DLD1 (cell line): ENCODE measurements at regions not wholly inside any gene's neighbourhood (a gene's known extent, or its start where the extent isn't known, plus 50 kb on each side); places are given as distances from the start of the nearest gene placed in this dataset.

Experiments used
- in situ Hi-C: cut with HindIII; loops from 2 replicates; pipeline ENCODE4 v1.10.0; 2017; ENCODE audit warnings: low sequenced_read_pairs

DNA sequence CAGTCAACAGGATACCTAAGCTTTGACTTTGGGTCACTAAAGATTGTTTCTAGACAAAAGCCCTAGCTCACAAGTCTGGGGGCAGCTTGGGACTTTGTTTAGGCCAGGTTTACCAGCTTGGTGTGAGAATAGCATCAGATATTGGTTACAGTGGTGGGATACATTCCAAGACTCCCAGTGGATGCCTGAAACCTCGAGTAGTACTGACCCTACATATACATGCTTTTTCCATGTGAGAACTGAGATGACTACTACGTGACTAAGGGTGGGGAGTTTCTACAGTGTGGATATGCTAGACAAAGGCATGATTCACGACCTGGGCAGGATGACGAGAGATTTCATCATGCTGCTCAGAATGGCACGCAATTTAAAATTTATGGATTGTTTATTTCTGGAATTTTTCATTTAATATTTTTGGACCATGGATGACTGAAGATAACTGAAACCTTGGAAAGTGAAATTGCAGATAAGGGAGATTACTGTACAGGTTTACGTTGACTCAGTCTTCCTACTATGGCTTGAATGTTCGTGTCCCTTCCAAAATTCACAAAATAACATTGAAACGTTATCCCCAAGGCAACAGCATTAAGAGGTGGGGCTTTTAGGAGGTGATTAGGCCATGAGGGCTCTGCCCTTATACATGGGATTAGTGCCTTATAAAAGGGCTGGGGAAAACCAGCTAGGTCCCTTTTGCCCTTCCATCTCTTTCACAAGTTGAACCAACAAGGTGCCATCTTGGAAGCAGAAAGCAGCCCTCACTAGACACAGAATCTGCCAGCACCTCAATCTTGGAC lies 50.2 kb upstream of the CTAGE1 start:
- in situ Hi-C loops, result no loop called here

DNA sequence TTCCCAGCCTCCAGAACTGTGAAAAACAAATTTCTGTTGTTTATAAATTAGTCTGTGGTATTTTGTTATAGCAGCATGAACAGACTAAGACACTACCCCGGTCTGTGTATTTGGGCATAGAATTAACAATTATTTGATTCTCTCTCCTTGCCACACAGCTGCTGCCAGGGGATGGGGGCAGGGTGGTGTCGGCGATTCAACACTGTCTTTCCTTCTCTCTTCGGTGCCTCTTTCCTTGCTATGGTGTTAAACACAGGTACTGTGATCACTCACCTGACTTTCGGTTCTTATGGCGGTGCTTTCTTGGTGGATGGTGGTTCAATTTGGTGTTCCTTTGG lies 50.8 kb upstream of the CTAGE1 start:
- in situ Hi-C loops, result no loop called here

GRCh38 chr18:22469061-22469734 lies 51.5 kb upstream of the CTAGE1 start:
- in situ Hi-C loops, result no loop called here

- in situ Hi-C loops, result no loop called here
Observed at GRCh38 chr18:22469926-22470247, 52.2 kb upstream of the CTAGE1 start.

- in situ Hi-C loops, result no loop called here
Observed at GRCh38 chr18:22470248-22471235, 52.8 kb upstream of the CTAGE1 start.

DNA sequence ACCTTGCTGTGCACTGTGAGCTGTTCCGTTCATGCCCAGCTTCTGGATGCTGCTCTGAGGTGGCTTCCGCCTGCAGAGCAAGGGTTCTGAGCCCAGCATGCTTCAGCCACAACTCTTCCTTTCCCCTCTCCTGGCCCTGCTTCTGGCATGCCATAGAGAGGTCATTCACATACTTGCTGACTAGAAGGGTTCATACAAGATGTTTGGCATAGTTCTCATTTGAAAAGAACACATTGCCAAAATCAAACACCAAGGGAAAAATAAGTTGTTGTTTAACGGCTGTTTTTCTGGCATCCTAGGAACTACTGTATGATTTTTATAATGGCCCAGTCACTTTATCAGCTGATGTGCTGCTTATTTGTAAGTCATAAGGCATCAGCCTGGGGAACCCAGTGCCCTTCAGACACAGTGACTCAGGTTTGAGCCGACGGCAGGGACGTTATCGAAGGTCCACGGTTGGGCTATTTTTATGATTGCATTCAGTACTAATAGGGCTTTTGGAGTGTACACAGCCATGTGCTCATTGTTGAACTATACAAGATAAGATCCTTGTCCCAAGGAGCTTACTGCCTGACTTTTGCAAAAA lies 53.9 kb upstream of the CTAGE1 start:
- in situ Hi-C loops, result no loop called here

DNA sequence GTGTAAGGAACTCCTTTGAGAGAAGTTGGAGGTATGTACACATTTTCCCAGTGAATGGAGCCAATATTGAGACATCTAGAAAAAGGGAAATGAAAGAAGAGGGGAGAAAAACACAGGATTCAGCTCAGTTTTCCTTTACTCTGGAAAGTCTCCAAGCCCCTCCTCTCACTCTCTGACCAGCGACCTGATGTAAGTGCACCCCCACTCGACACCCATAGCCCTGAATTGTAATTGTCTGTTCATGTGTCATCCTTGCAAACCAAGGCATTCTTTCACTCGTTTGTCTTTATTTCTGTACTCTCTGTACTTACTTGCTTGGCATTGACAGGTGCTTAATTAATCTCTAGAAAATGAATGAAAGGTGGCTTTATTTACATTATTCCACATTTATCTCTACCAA lies 55.7 kb upstream of the CTAGE1 start:
- in situ Hi-C loops, result no loop called here

DNA sequence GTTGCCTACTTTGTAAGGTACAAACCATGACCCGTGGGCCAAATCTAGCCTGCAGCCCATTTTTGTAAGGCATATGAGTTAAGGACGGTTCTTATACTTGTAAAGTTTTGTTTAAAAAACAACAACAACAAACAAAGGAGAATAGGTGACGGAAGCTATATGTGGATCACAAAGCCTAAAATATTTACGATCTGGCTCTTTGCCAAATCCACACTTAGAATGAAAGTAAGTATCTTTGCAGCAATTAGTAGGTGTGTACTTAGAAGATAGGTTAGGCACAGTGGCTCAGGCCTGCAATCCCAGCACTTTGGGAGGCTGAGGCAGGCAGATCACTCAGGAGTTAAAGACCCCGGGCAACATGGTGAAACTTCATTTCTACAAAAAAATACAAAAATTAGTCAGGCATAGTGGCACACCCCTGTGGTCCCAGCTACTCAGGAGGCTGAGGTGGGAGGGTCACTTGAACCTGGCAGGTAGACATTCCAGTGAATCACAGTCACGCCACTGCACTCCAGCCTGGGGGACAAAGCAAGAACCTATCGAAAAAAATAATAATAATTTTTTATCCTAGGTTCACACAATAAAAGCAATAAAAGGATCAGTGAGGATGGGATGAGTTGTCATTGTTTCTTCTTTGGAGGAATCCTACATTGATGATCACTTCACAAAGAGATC lies 57.8 kb upstream of the CTAGE1 start:
- in situ Hi-C loops, result no loop called here

DNA sequence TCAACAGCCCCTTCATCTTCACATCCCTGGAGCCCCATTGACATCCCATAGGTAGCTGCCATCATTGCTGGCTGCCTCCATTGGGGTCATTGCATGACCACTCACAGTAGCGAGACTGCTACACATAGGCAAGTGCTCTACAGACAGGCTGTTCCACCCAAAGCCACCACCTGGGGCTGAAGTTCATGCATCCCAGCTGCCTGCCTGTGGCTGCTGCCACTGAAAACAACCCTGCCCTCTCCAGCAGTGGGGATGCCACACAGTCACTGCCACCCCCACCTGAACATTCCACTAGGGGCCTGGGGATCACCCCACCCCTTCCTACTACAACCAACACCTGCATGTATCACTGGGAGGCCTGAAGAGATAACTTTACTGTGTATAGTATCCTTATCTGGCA lies 59.5 kb upstream of the CTAGE1 start:
- in situ Hi-C loops, result no loop called here

DNA sequence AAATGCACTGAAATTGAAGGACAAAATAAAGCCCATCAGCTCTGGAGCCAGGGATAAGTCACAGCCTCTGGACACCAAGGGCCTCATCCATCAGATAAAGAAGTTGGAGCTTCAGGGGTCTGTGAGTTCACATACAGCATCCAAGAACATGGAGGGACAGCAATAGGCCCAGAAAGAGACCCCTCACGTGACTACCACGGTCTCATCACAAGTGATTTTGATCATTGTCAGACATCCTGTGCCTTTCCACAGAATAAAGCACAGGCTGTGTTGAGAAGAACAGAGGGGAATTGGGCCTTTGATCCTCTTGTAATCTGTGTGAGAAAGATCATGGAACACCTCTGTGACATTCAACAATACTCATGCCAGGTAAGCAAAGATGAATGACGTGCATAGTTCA lies 65.2 kb upstream of the CTAGE1 start:
- in situ Hi-C loops, result no loop called here

DNA sequence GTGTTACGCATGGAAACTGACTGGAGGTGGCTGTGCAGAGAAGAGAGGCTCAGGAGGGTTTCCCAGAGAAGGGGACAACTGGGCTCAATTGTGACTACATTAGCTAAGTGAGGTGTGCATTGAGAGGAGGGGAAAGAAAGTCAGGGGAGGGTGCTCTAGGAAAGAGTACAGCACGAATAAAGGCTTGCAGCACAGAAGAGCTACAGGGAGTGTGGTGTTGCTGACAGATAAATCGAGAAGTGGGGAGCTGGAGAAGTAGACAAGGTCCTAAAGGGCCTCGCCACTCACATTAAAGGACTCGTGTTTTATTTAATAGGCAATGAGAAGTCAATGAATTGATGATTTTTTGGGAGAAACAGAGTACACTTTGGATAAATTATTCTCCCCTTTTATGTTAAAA lies 65.7 kb upstream of the CTAGE1 start:
- in situ Hi-C loops, result no loop called here

GRCh38 chr18:22484471-22484870 lies 66.8 kb upstream of the CTAGE1 start:
- in situ Hi-C loops, result no loop called here

DNA sequence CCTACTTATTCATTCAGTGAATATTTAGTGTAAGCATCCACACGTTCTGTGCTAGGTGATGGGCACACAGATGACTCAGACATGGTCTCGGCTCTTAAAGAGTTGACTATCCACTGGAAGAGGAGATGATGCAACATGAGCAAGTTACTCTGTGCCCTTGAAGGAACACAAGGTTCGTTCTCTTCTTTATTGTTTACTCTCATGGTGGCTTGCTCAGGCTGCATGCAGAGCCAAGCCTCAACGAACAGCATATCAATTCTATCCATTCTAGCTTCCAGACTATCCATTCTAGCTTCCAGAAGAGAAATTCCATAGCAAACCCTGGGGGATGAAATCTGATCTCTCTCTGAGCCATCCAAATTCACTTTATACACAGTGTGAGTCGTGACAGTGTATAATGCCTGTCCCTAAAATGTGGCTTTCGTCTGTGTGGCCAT lies 68.1 kb upstream of the CTAGE1 start:
- in situ Hi-C loops, result no loop called here

- in situ Hi-C loops, result no loop called here
Observed at GRCh38 chr18:22486667-22487066, 69.0 kb upstream of the CTAGE1 start.

DNA sequence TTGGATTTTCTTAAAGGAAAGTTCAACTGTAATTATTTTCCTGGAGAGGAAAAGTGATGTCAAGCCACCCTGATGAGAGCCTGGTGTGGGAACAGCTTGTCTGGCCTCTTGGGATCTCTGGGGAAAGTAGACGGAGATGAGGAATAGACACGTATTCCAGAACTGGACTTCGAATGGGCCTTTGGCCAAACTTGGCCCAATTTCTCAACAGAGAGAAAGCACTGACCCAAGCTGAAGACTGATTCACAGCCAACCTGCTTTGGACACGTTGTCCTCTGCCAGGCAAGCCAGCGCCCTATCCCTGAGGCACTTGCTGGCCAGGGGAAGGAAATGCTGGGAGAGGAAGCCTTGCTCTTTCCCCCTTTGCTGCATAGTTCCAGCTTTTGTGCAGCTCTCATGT lies 70.8 kb upstream of the CTAGE1 start:
- in situ Hi-C loops, result no loop called here

DNA sequence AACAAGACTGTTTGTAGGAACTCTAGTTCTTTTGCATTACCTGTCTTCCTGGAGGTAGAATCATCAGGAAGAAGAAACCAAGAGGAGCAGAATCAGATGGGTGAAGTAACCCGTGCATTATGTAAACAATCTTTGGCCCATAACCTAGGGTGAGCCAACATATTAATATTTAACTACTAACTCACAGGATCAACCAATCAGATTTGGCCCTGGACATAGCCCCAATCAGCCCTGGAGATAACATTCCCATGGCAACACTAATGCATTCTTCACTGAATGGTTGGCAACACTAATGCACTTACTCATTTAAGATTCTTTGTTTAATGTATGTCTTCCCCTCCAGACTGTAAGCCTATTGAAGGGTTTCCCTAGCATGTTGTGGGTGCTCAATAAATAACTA lies 72.0 kb upstream of the CTAGE1 start:
- in situ Hi-C loops, result no loop called here

GRCh38 chr18:22490429-22490846 lies 72.7 kb upstream of the CTAGE1 start:
- in situ Hi-C loops, result no loop called here

- in situ Hi-C loops, result no loop called here
Observed at GRCh38 chr18:22493255-22493654, 75.5 kb upstream of the CTAGE1 start.

DNA sequence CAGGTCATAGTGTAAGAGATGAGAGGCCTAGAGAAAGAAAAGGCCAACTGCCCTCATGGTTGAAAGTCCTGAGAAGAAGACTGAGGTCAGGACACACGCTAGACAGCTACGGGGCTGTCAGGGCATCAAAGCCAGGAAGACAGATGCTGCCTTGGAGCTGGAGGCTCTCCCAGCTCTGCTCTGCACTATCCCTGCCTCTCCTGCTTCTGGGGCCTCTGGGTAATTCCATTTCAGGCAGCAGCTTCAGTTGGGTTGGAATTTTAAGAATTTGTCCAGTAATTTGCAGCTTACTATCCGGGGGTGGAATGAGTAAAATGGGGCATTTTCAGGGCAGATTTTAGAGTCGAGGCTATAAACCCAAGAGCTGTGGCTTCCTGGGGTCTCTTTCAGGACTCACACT lies 76.2 kb upstream of the CTAGE1 start:
- in situ Hi-C loops, result no loop called here

DNA sequence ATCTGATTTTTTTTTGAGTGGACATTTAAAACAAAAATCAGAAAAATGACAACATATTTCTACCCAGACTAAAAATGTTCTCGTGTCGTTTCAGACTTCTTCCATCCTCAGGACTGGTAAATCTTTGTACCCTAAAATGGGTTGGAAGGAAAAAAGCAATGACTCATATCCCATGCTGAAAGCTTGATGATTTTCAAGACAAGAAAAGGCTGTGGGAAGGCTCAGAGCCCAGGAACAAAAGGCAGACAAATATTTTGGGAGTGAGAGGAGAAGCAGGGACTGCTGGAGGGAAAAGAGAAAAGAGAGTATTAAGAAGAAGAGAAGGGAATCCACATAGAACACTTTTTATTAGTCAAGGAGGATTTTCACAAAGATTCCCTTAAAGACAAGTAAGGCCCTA lies 77.1 kb upstream of the CTAGE1 start:
- in situ Hi-C loops, result no loop called here

- in situ Hi-C loops, result no loop called here
Observed at GRCh38 chr18:22499421-22499820, 81.7 kb upstream of the CTAGE1 start.
